Smooth muscle cell (in vitro differentiated cells): ENCODE measurements at regions not wholly inside any gene's neighbourhood (a gene's known extent, or its start where the extent isn't known, plus 50 kb on each side); places are given as distances from the start of the nearest gene placed in this dataset.

Source experiments
- DNase-seq: peaks from one replicate; lab custom pipeline; 2025; ENCODE audit not compliant: unreplicated experiment; lab: John Stamatoyannopoulos, UW
- H2AFZ ChIP-seq: fragments of 200-600 bp; sonication (generic); 2 replicates; pipeline ENCODE4 v1.6.0; 2016; ENCODE audit warnings: antibody characterized with exemption, low read depth, mild to moderate bottlenecking
- H3F3A ChIP-seq: fragments of 200-600 bp; sonication (generic); 2 replicates; pipeline ENCODE4 v1.6.0; 2017; ENCODE audit warnings: antibody characterized with exemption, low read depth
- H3K27ac ChIP-seq: fragments of 200-600 bp; sonication (generic); 2 replicates; pipeline ENCODE4 v1.5.1; 2016; ENCODE audit warnings: low read depth, mild to moderate bottlenecking
- H3K27me3 ChIP-seq: fragments of 200-600 bp; sonication (generic); 2 replicates; pipeline ENCODE4 v1.6.1; 2016; ENCODE audit warnings: low read depth, mild to moderate bottlenecking
- H3K36me3 ChIP-seq: fragments of 200-600 bp; sonication (generic); 2 replicates; pipeline ENCODE4 v1.5.1; 2016; ENCODE audit warnings: low read depth
- H3K4me1 ChIP-seq: fragments of 200-600 bp; sonication (generic); 2 replicates; pipeline ENCODE4 v1.5.1; 2016; ENCODE audit warnings: low read depth
- H3K4me2 ChIP-seq: fragments of 200-600 bp; sonication (generic); 2 replicates; pipeline ENCODE4 v1.6.0; 2016; ENCODE audit warnings: mild to moderate bottlenecking
- H3K4me3 ChIP-seq: fragments of 200-600 bp; sonication (generic); 2 replicates; pipeline ENCODE4 v1.5.1; 2016; ENCODE audit warnings: mild to moderate bottlenecking
- H3K79me2 ChIP-seq: fragments of 200-600 bp; sonication (generic); 2 replicates; pipeline ENCODE4 v1.6.0; 2016; ENCODE audit warnings: low read depth, mild to moderate bottlenecking
- H3K9ac ChIP-seq: fragments of 200-600 bp; sonication (generic); 2 replicates; pipeline ENCODE4 v1.6.0; 2016; ENCODE audit warnings: low read depth
- H3K9me3 ChIP-seq: fragments of 200-600 bp; sonication (generic); replicated peaks from 2 replicates; pipeline ENCODE4 v1.5.1; 2016; ENCODE audit warnings: low read depth
- H4K20me1 ChIP-seq: fragments of 200-600 bp; sonication (generic); 2 replicates; pipeline ENCODE4 v1.6.0; 2016; ENCODE audit warnings: low read depth
- CTCF ChIP-seq: fragments of 200-600 bp; sonication (generic); IDR thresholded peaks from 2 replicates; pipeline ENCODE4 v1.5.1; 2017; ENCODE audit warnings: borderline replicate concordance, mild to moderate bottlenecking, antibody characterized with exemption; ENCODE audit not compliant: insufficient read depth, poor library complexity, severe bottlenecking
- WGBS: methylation state at CpG from one replicate; pipeline ENCODE4 v1.1.7; 2016; ENCODE audit warnings: low lambda C conversion rate; 5-methylcytosine and 5-hydroxymethylcytosine counted together

- Histone ChIP-seq H3K9ac (no peak overlapping the region), H3K27ac (no peak overlapping the region), H3K4me1 (peaks cover 57% of the 10 kb centered on the region), H3K27me3 (no peaks in the 10 kb centered on the region), H2AFZ (no peak overlapping the region), H3K79me2 (peaks cover 66% of the 10 kb centered on the region), H3K4me2 (no peak overlapping the region), H3K9me3 (no peaks in the 10 kb centered on the region), H4K20me1 (peaks cover 4% of the 10 kb centered on the region), H3F3A (no peaks in the 10 kb centered on the region), H3K4me3 (no peak overlapping the region), H3K36me3 (no peaks in the 10 kb centered on the region)
- TF ChIP-seq CTCF = no peak
- WGBS = 48% methylated on average over 1 of the region's 1 CpG
- no peak for DNase-seq
Observed at GRCh38 chr6:56804996-56805395, 149.9 kb upstream of the BEND6 start.

- Histone ChIP-seq H3K79me2 (peaks cover 65% of the 10 kb centered on the region), H3K9ac (no peak overlapping the region), H4K20me1 (no peaks in the 10 kb centered on the region), H3K4me2 (no peak overlapping the region), H3K9me3 (no peaks in the 10 kb centered on the region), H3F3A (no peaks in the 10 kb centered on the region), H2AFZ (no peak overlapping the region), H3K4me1 (peaks cover 56% of the 10 kb centered on the region), H3K36me3 (no peaks in the 10 kb centered on the region), H3K4me3 (no peak overlapping the region), H3K27ac (no peak overlapping the region), H3K27me3 (no peaks in the 10 kb centered on the region)
- WGBS = 32% methylated on average over 2 of the region's 2 CpGs
- no peak for TF ChIP-seq CTCF
- no peak for DNase-seq
Observed at GRCh38 chr6:56803594-56803993, 151.3 kb upstream of the BEND6 start.

DNA sequence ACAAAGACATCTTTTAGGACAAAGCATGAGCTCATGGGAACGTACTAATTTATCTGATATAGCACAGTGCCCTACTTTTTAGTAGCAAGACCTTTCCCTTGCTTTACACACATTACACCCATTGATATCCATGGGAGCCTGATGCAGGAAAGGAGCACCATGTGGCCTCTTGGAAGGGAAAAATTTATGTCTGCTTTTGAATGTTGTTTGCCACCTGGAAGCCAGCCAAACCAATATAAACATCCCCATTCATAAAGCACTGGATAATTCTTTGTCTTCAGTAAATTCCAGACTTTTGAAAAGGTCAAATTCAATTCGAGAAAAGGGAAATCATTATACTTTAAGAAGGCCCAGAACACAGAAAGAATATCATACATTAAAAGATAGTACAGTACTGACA is 152.3 kb upstream of the BEND6 start:
- TF ChIP-seq CTCF = no peak
- no peaks in the 10 kb centered on the region for H4K20me1 ChIP-seq
- DNase-seq = no peak
- peaks cover 50% of the 10 kb centered on the region for H3K4me1 ChIP-seq
- no peak overlapping the region for H3K27ac ChIP-seq
- no peaks in the 10 kb centered on the region for H3F3A ChIP-seq
- H3K4me3 ChIP-seq = no peak overlapping the region
- no peaks in the 10 kb centered on the region for H3K9me3 ChIP-seq
- H3K4me2 ChIP-seq = peak overlapping the region; percentile 4
- peaks cover 63% of the 10 kb centered on the region for H3K79me2 ChIP-seq
- no peaks in the 10 kb centered on the region for H3K27me3 ChIP-seq
- no peaks in the 10 kb centered on the region for H3K36me3 ChIP-seq
- no peak overlapping the region for H3K9ac ChIP-seq
- 52% methylated on average over 2 of the region's 2 CpGs for WGBS
- no peak overlapping the region for H2AFZ ChIP-seq

DNA sequence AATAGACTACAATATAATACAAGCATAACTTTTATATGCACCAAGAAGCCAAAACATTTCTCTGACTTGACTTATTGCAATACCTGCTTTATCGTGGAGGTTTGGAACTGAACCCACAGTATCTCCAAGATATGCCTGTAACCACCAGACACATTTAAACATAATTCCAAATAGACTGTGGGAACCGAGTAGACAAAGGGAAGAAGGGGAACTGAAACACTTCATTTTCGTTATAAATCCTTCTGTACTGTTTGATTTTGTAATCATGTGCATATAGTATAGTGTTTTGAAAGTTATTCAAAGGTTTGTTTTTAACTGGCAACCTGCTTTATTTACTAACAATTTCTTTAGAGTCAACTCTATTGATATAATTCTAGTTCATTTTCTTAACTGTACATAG is 154.9 kb upstream of the BEND6 start:
- no peak for TF ChIP-seq CTCF
- H3K27ac ChIP-seq = no peak overlapping the region

More for the DNA sequence above, 154.9 kb upstream of the BEND6 start:
- Histone ChIP-seq H3F3A (no peaks in the 10 kb centered on the region), H3K9me3 (no peaks in the 10 kb centered on the region), H3K79me2 (peaks cover 48% of the 10 kb centered on the region), H2AFZ (no peak overlapping the region), H3K27me3 (no peaks in the 10 kb centered on the region), H4K20me1 (no peaks in the 10 kb centered on the region), H3K4me1 (peaks cover 56% of the 10 kb centered on the region), H3K4me2 (no peak overlapping the region), H3K36me3 (no peaks in the 10 kb centered on the region), H3K4me3 (no peak overlapping the region), H3K9ac (no peak overlapping the region)
- WGBS = 97% methylated on average over 3 of the region's 3 CpGs
- DNase-seq = no peak
